IMR-90 (cell line): ENCODE measurements at regions not wholly inside any gene's neighbourhood (a gene's known extent, or its start where the extent isn't known, plus 50 kb on each side); places are given as distances from the start of the nearest gene placed in this dataset.

Experiments
- ATAC-seq: fragments of 200-7000 bp; cut with Tn5 transposase; 2 replicates; pipeline ENCODE4 v1.9.1; 2020; ENCODE audit warnings: low read depth, mild to moderate bottlenecking, moderate library complexity
- BruUV-seq: library from RNA; stranded (reverse); fragments of 400-500 nt; replicated peaks from 2 replicates; lab custom pipeline; 2021; lab: Mats Ljungman, UMichigan
- CTCF ChIA-PET: fragments of 300-600 bp; formaldehyde crosslinking; extraction: SDS; loops from one replicate; lab custom pipeline; 2021; ENCODE audit warnings: antibody characterized with exemption; lab: Yijun Ruan, JAX
- POLR2A ChIA-PET: fragments of 300-600 bp; sonication (Branson Sonifier 250); formaldehyde crosslinking; loops from one replicate; lab custom pipeline; 2022; ENCODE audit warnings: antibody characterized with exemption; ENCODE audit not compliant: unreplicated experiment; lab: Charles Lee
- DNase-seq: peaks from one replicate; pipeline ENCODE4 v3.0.0; 2013
- H2AFZ ChIP-seq: replicated peaks from 2 replicates; pipeline ENCODE3; 2013; ENCODE audit warnings: low read length, mild to moderate bottlenecking; ENCODE audit not compliant: poor library complexity
- H2AK5ac ChIP-seq: 2 replicates; pipeline ENCODE4 v1.6.1; 2013; ENCODE audit warnings: low read depth, low read length, inconsistent platforms
- H2AK9ac ChIP-seq: replicated peaks from 2 replicates; pipeline ENCODE3; 2013; ENCODE audit warnings: mild to moderate bottlenecking, low read depth, low read length, moderate library complexity; ENCODE audit not compliant: poor library complexity
- H2BK120ac ChIP-seq: 2 replicates; pipeline ENCODE4 v1.6.1; 2013; ENCODE audit warnings: low read depth, low read length, inconsistent platforms
- H2BK15ac ChIP-seq: 3 replicates; pipeline ENCODE4 v1.6.1; 2013; ENCODE audit warnings: low read depth, low read length, inconsistent platforms
- H2BK20ac ChIP-seq: 2 replicates; pipeline ENCODE4 v1.6.1; 2013; ENCODE audit warnings: low read depth, mild to moderate bottlenecking, inconsistent platforms, low read length, moderate library complexity
- H2BK5ac ChIP-seq: 2 replicates; pipeline ENCODE4 v1.6.1; 2013; ENCODE audit warnings: mild to moderate bottlenecking, low read depth, low read length, inconsistent platforms; ENCODE audit not compliant: poor library complexity, severe bottlenecking
- H3K14ac ChIP-seq: replicated peaks from 2 replicates; pipeline ENCODE4 v1.6.1; 2013; ENCODE audit warnings: low read depth, low read length, inconsistent platforms
- H3K18ac ChIP-seq: 2 replicates; pipeline ENCODE4 v1.6.1; 2013; ENCODE audit warnings: low read depth, low read length, control low read depth
- H3K23ac ChIP-seq: 2 replicates; pipeline ENCODE4 v1.6.1; 2013; ENCODE audit warnings: low read depth, low read length, inconsistent platforms
- H3K27ac ChIP-seq: 2 replicates; pipeline ENCODE4 v1.5.1; 2013; ENCODE audit warnings: mild to moderate bottlenecking, control low read depth, low read length; ENCODE audit not compliant: insufficient read depth
- H3K27me3 ChIP-seq: 2 replicates; pipeline ENCODE4 v1.6.1; 2013; ENCODE audit warnings: low read length; ENCODE audit not compliant: control insufficient read depth, insufficient read depth
- H3K36me3 ChIP-seq: 2 replicates; pipeline ENCODE4 v1.6.1; 2013; ENCODE audit warnings: low read length, mixed read lengths; ENCODE audit not compliant: control insufficient read depth, insufficient read depth
- H3K4ac ChIP-seq: 2 replicates; pipeline ENCODE4 v1.6.1; 2013; ENCODE audit warnings: low read depth, low read length, inconsistent platforms
- H3K4me1 ChIP-seq: 2 replicates; pipeline ENCODE4 v1.6.1; 2013; ENCODE audit warnings: low read length, mixed read lengths; ENCODE audit not compliant: control insufficient read depth, insufficient read depth
- H3K4me2 ChIP-seq: 2 replicates; pipeline ENCODE4 v1.6.1; 2013; ENCODE audit warnings: low read depth, mild to moderate bottlenecking, control low read depth, low read length, moderate library complexity
- H3K4me3 ChIP-seq: 2 replicates; pipeline ENCODE4 v1.5.1; 2013; ENCODE audit warnings: low read depth, mild to moderate bottlenecking, control low read depth, low read length, moderate library complexity; ENCODE audit not compliant: insufficient read depth
- H3K56ac ChIP-seq: 2 replicates; pipeline ENCODE4 v1.6.1; 2013; ENCODE audit warnings: low read length, inconsistent platforms; ENCODE audit not compliant: insufficient read depth; ENCODE audit errors: extremely low read depth
- H3K79me1 ChIP-seq, 2 experiments: 2 replicates each; pipeline ENCODE4 v1.6.1; 2013; ENCODE audit warnings: low read length in 2 of 2, inconsistent platforms in 1 of 2, low read depth in 1 of 2
- H3K9ac ChIP-seq: 2 replicates; pipeline ENCODE4 v1.6.1; 2013; ENCODE audit warnings: low read depth, low read length, control low read depth
- H3K9me1 ChIP-seq: 2 replicates; pipeline ENCODE4 v1.6.1; 2013; ENCODE audit warnings: low read length, inconsistent platforms; ENCODE audit not compliant: insufficient read depth
- H3K9me3 ChIP-seq: 2 replicates; pipeline ENCODE4 v1.6.1; 2013; ENCODE audit warnings: low read length; ENCODE audit not compliant: control insufficient read depth, insufficient read depth
- H4K20me1 ChIP-seq: 2 replicates; pipeline ENCODE4 v1.6.1; 2013; ENCODE audit warnings: low read length, inconsistent platforms; ENCODE audit not compliant: insufficient read depth
- H4K5ac ChIP-seq: 2 replicates; pipeline ENCODE4 v1.6.1; 2013; ENCODE audit warnings: mild to moderate bottlenecking, low read depth, low read length, control low read depth
- H4K8ac ChIP-seq, 2 experiments: 2 replicates each; pipeline ENCODE4 v1.6.1; 2013; ENCODE audit warnings: low read depth in 2 of 2, low read length in 2 of 2, control low read depth in 1 of 2, inconsistent platforms in 1 of 2
- H4K91ac ChIP-seq: 2 replicates; pipeline ENCODE4 v1.6.1; 2013; ENCODE audit warnings: low read depth, low read length, inconsistent platforms; ENCODE audit not compliant: insufficient read depth
- BHLHE40 ChIP-seq: fragments of 150-350 bp; IDR thresholded peaks from 2 replicates; pipeline ENCODE4 v1.6.1; 2016; ENCODE audit warnings: mild to moderate bottlenecking, low read depth, low read length
- CEBPB ChIP-seq: IDR thresholded peaks from 2 replicates; pipeline ENCODE4 v1.6.1; 2012; ENCODE audit warnings: low read depth, low read length, improper control_type of control experiment
- CHD1 ChIP-seq: IDR thresholded peaks from 2 replicates; pipeline ENCODE4 v1.6.1; 2012; ENCODE audit warnings: low read depth, low read length, improper control_type of control experiment
- CTCF ChIP-seq: conservative IDR thresholded peaks from 2 replicates; pipeline ENCODE4 v1.5.1; 2012; ENCODE audit warnings: mild to moderate bottlenecking, low read depth, low read length, improper control_type of control experiment
- FOS ChIP-seq: fragments of 150-350 bp; IDR thresholded peaks from 2 replicates; pipeline ENCODE4 v1.6.1; 2016; ENCODE audit warnings: low read depth, low read length
- MAFK ChIP-seq: IDR thresholded peaks from 2 replicates; pipeline ENCODE4 v1.6.1; 2012; ENCODE audit warnings: low read depth, low read length, improper control_type of control experiment
- MAZ ChIP-seq: IDR thresholded peaks from 2 replicates; pipeline ENCODE4 v1.6.1; 2012; ENCODE audit warnings: low read depth, mild to moderate bottlenecking, low read length, improper control_type of control experiment, moderate library complexity, borderline replicate concordance
- MXI1 ChIP-seq: IDR thresholded peaks from 2 replicates; pipeline ENCODE4 v1.6.1; 2012; ENCODE audit warnings: low read depth, mild to moderate bottlenecking, low read length, moderate library complexity, borderline replicate concordance
- NFE2L2 ChIP-seq: fragments of 150-350 bp; IDR thresholded peaks from 2 replicates; pipeline ENCODE4 v1.6.1; 2016; ENCODE audit warnings: low read depth, mild to moderate bottlenecking, low read length
- POLR2A ChIP-seq: IDR thresholded peaks from 2 replicates; pipeline ENCODE4 v1.6.1; 2012; ENCODE audit warnings: mild to moderate bottlenecking, low read depth, low read length
- RAD21 ChIP-seq: IDR thresholded peaks from 2 replicates; pipeline ENCODE4 v1.6.1; 2012; ENCODE audit warnings: low read length, improper control_type of control experiment
- RCOR1 ChIP-seq: IDR thresholded peaks from 2 replicates; pipeline ENCODE4 v1.6.1; 2012; ENCODE audit warnings: mild to moderate bottlenecking, low read length, improper control_type of control experiment; ENCODE audit not compliant: insufficient replicate concordance
- RFX5 ChIP-seq: IDR thresholded peaks from 2 replicates; pipeline ENCODE4 v1.8.0; 2012; ENCODE audit warnings: low read depth, mild to moderate bottlenecking, low read length, moderate library complexity
- SMC3 ChIP-seq: fragments of 150-350 bp; IDR thresholded peaks from 2 replicates; pipeline ENCODE4 v1.6.1; 2016; ENCODE audit warnings: low read depth, mild to moderate bottlenecking, antibody characterized with exemption, low read length, moderate library complexity
- USF2 ChIP-seq: fragments of 150-350 bp; IDR thresholded peaks from 2 replicates; pipeline ENCODE4 v1.6.1; 2017; ENCODE audit warnings: mild to moderate bottlenecking, antibody characterized with exemption, low read length, low read depth
- WGBS, 2 experiments: methylation state at CpG; one replicate each; pipeline versions ENCODE4 v1.1.5 to v1.1.7; 2013; ENCODE audit warnings: missing lambda C conversion rate in 2 of 2; ENCODE audit not compliant: insufficient read length in 1 of 2; ENCODE audit errors: extremely low coverage in 2 of 2; 5-methylcytosine and 5-hydroxymethylcytosine counted together
- dilution Hi-C: fragments of 300-500 bp; cut with HindIII; formaldehyde crosslinking; loops from one replicate; pipeline ENCODE4 v1.14.3; 2018; ENCODE audit warnings: low sequenced_read_pairs; ENCODE audit not compliant: unreplicated experiment
- in situ Hi-C: fragments of 300-500 bp; cut with MboI; formaldehyde crosslinking; loops from 3 replicates; pipeline ENCODE4 v1.14.3; 2019; ENCODE audit warnings: low sequenced_read_pairs, inconsistent platforms, mixed read lengths
- intact Hi-C: fragments of 100-400 bp; cut with micrococcal nuclease; formaldehyde crosslinking; loops from 2 replicates; pipeline ENCODE4 v1.10.0; 2022
- TF ChIP-seq, protein P1 (sequence below): fragments of 150-350 bp; IDR thresholded peaks from 2 replicates; pipeline ENCODE4 v1.6.1; 2016; ENCODE audit warnings: low read depth, mild to moderate bottlenecking, low read length, moderate library complexity, borderline replicate concordance

DNA sequence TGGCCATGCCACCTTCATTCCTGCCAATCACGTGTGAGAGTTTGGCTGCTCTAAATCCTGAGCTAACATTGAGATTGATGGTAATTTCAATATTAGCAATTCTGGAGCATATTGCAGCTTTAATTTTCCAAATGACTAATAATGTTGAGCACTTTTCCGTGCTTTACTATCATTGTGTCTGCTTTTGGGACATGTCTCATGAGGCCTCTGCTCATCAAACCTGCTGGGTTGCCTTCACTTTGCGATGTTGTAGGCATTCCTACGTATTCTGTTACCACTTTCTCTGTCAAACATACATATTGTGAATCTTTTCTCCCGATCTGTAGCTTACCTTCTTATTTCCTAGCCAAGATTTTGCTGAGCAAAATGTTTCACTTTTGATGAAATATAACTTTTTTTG, 466.6 kb downstream of the GALR1 start:
- CTCF ChIA-PET = no interaction called here

More for the DNA sequence above, 466.6 kb downstream of the GALR1 start:
- no peak for DNase-seq
- POLR2A ChIA-PET = no interaction called here
- Histone ChIP-seq H3K27me3 (no peaks in the 10 kb centered on the region), H2AK5ac (no peak overlapping the region), H3K4me1 (no peaks in the 10 kb centered on the region), H3K56ac (no peak overlapping the region), H4K5ac (no peak overlapping the region), H2BK20ac (no peak overlapping the region), H4K8ac (no peak overlapping the region), H3K14ac (no peak overlapping the region), H4K91ac (no peak overlapping the region), H2BK5ac (no peak overlapping the region), H3K4me3 (no peak overlapping the region), H3K4me2 (no peak overlapping the region), H2BK120ac (no peak overlapping the region), H3K36me3 (no peaks in the 10 kb centered on the region), H2AK9ac (no peak overlapping the region), H4K20me1 (no peaks in the 10 kb centered on the region), H3K9ac (no peak overlapping the region), H3K4ac (no peak overlapping the region), H2AFZ (no peak overlapping the region), H3K27ac (no peak overlapping the region), H3K9me1 (no peaks in the 10 kb centered on the region), H3K9me3 (peaks cover 16% of the 10 kb centered on the region), H3K18ac (no peak overlapping the region), H3K23ac (no peak overlapping the region), H3K79me1 (no peaks in the 10 kb centered on the region), H2BK15ac (no peak overlapping the region)
- no peak for ATAC-seq
- no CpG with 5 or more reads among the region's 5 CpGs for WGBS, 2 experiments
- no peak for TF ChIP-seq POLR2A
- TF ChIP-seq, protein P1, sequence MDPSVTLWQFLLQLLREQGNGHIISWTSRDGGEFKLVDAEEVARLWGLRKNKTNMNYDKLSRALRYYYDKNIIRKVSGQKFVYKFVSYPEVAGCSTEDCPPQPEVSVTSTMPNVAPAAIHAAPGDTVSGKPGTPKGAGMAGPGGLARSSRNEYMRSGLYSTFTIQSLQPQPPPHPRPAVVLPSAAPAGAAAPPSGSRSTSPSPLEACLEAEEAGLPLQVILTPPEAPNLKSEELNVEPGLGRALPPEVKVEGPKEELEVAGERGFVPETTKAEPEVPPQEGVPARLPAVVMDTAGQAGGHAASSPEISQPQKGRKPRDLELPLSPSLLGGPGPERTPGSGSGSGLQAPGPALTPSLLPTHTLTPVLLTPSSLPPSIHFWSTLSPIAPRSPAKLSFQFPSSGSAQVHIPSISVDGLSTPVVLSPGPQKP = no peak
- no peak for TF ChIP-seq FOS
- no peak for TF ChIP-seq NFE2L2
- TF ChIP-seq RFX5 = no peak
- no peak for TF ChIP-seq CTCF
- TF ChIP-seq SMC3 = no peak
- no peak for TF ChIP-seq BHLHE40
- no peak for TF ChIP-seq RAD21
- no peak for TF ChIP-seq MXI1
- no peak for TF ChIP-seq MAZ
- no peak for TF ChIP-seq RCOR1
- no peak for TF ChIP-seq CHD1
- TF ChIP-seq USF2 = no peak
- TF ChIP-seq CEBPB = no peak
- TF ChIP-seq MAFK = no peak
- dilution Hi-C loops (no loop called here), in situ Hi-C loops (no loop called here), intact Hi-C loops (no loop called here)
- BruUV-seq = no TSS peak
